Uterus (tissue), 2 donors: ENCODE measurements at regions not wholly inside any gene's neighbourhood (a gene's known extent, or its start where the extent isn't known, plus 50 kb on each side); places are given as distances from the start of the nearest gene placed in this dataset.

ENCODE experiments used
- CTCF ChIP-seq, 4 experiments: fragments of 200-600 bp in 2 of 4; fragments of 450-650 bp in 2 of 4; sonication (generic) in 2 of 4; IDR thresholded peaks; one replicate each; pipeline ENCODE4 v1.5.1; 2016 to 2019; ENCODE audit warnings: antibody characterized with exemption in 4 of 4, mild to moderate bottlenecking in 2 of 4, moderate library complexity in 1 of 4
- POLR2A ChIP-seq, 2 donors: fragments of 450-650 bp; IDR thresholded peaks; one replicate each; pipeline ENCODE4 v1.6.1; 2016; ENCODE audit warnings: antibody characterized with exemption in 2 of 2, mild to moderate bottlenecking in 1 of 2, moderate library complexity in 1 of 2

DNA sequence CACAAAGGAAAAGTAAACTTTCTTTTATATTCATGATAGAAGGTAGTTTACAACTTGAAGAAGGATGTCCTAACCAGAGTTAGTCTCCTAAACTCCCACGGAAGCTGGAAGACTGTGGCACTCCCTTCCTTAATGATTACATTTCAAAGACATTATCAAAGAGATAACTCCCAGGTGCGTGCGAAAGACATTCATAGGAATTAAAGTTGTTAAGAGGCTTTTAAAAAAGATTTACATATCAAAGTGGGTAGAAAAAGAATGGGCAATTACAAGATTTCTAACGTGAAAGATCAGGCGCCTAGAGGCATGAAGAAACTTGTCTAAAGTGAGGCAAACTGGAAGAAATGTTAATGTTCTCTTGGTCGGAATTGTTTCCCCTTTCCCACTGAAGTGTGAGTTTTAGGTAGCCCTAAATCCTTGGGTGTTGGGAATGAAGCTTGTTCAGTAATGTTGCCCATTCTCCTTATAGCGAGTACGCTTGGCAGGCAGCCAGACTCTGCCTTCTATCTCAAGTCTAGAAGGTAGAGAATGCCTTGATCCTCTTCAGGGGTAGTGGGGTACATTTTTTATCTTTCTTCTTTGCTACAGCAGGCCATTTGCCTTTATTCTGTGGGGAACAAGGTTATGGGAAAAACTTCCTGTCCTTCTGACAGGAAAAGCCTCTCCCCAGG is 642.0 kb downstream of the SLC6A15 start:
- TF ChIP-seq CTCF (IDR thresholded peaks at IDR 0.05) = no peak
- no peak for TF ChIP-seq POLR2A (IDR thresholded peaks at IDR 0.05)
